ENCODE measurements at regions not wholly inside any gene's neighbourhood (a gene's known extent, or its start where the extent isn't known, plus 50 kb on each side); places are given as distances from the start of the nearest gene placed in this dataset.

DNA sequence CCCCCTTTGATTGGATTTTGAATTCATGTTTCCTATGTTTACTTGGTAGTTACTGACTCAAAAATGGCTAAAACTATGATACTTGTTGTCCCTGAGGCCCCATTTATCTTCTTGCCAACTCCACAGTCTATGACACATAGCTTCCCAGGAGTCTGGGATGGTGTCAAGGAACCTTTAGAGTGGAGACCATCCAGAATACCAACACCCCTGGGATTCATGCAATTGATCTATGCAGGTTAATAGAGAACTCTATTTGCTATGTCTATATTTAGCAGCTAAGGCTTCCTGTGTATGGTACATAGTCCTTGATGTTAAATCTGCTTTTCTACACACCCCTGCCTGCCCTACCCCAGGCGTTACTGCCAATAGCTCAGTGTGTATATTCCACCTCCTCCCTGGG, 218.5 kb upstream of the HDAC4 start:
- no peak for DNase-seq
- Mint-ChIP-seq H3K27ac (no peak overlapping the region), H3K9me3 (peaks cover 28% of the 10 kb centered on the region), H3K4me1 (ENCODE audit: low read depth) (no peaks in the 10 kb centered on the region), H3K36me3 (ENCODE audit: low read depth) (no peaks in the 10 kb centered on the region; the same call in 1 of the 2 replicates), H3K4me3 (no peak overlapping the region), H3K27me3 (ENCODE audit: insufficient read depth) (peaks cover 2% of the 10 kb centered on the region)
- TF ChIP-seq, protein P1, sequence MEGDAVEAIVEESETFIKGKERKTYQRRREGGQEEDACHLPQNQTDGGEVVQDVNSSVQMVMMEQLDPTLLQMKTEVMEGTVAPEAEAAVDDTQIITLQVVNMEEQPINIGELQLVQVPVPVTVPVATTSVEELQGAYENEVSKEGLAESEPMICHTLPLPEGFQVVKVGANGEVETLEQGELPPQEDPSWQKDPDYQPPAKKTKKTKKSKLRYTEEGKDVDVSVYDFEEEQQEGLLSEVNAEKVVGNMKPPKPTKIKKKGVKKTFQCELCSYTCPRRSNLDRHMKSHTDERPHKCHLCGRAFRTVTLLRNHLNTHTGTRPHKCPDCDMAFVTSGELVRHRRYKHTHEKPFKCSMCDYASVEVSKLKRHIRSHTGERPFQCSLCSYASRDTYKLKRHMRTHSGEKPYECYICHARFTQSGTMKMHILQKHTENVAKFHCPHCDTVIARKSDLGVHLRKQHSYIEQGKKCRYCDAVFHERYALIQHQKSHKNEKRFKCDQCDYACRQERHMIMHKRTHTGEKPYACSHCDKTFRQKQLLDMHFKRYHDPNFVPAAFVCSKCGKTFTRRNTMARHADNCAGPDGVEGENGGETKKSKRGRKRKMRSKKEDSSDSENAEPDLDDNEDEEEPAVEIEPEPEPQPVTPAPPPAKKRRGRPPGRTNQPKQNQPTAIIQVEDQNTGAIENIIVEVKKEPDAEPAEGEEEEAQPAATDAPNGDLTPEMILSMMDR (IDR thresholded peaks at IDR 0.05) = no peak

DNA sequence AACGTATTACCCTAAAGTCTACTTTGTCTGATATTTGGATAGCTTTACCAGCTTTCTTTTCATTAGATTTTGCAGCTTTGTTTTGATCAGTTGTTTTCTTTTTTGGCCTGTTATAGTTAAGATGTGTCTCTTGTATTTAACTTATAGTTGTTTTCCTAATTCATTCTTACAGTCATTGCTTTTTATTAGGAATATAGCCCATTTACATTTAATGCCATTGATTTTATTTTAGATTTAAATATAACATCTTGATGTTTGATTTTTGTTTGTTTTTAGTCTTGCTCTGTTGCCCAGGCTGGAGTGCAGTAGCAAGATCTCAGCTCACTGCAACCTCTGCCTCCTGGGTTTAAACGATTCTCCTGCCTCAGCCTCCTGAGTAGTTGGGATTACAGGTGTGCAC, 215.9 kb upstream of the HDAC4 start:
- H3K9me3 Mint-ChIP-seq = peaks cover 21% of the 10 kb centered on the region
- H3K4me3 Mint-ChIP-seq = no peak overlapping the region
- TF ChIP-seq, protein P1 (IDR thresholded peaks at IDR 0.05) = no peak
- no peak overlapping the region for H3K27ac Mint-ChIP-seq
- no peak for DNase-seq
- no peaks in the 10 kb centered on the region for H3K4me1 Mint-ChIP-seq (ENCODE audit: low read depth)
- peaks cover 2% of the 10 kb centered on the region for H3K27me3 Mint-ChIP-seq (ENCODE audit: insufficient read depth)
- no peaks in the 10 kb centered on the region; the same call in 1 of the 2 replicates for H3K36me3 Mint-ChIP-seq (ENCODE audit: low read depth)

DNA sequence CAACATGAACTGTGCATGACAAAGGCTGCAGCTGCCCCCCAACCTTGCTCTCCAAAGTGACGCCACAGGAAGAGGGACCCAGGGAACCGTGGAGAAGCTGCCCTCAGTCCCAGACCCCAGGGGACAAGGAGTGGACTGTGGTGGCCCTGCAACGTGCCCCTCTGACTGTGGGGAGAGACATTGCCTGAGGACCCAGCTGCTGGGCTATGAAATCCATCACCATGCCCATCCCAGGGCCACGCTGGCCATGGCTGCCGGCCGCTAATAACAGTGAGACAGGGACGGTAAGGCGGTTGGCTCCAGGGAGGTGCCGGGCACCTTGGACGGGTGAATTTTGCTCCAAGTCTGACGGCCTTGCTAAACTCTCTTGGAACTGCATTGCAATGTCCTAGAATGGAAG, 211.3 kb upstream of the HDAC4 start:
- H3K27ac Mint-ChIP-seq = no peak overlapping the region
- H3K27me3 Mint-ChIP-seq (ENCODE audit: insufficient read depth) = no peaks in the 10 kb centered on the region; the same call in 1 of the 2 replicates
- H3K36me3 Mint-ChIP-seq (ENCODE audit: low read depth) = peaks cover 7% of the 10 kb centered on the region
- no peak overlapping the region for H3K4me3 Mint-ChIP-seq
- peaks cover 49% of the 10 kb centered on the region for H3K9me3 Mint-ChIP-seq
- H3K4me1 Mint-ChIP-seq (ENCODE audit: low read depth) = no peaks in the 10 kb centered on the region
- DNase-seq = no peak
- TF ChIP-seq, protein P1 (IDR thresholded peaks at IDR 0.05) = no peak

DNA sequence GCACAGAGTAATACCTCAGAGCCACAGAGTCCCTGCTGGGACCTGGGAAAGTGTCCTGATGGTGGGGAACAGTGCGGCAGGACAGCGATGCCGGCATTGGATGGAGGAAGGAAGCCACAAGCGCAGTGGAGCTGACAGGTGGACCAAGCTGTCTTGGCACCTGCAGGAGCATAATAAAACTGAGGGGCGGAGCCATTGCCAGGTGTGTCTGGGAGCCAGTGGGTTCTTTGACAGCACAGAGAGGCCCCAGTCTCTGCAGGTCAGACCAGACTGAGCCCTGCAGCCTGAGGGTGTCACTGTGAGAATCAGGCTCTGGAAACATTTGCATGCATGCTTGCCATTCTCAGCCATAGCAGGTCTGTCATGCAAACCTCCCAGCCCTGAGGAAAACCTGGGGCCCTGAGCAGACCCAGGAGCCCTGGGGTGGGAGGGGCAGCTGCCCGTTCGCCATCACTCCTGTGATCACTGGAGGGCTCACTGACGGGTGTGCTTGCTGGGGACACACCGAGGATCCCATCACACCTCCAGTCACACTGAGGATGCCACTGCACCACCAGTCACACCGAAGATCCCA, 210.5 kb upstream of the HDAC4 start:
- Mint-ChIP-seq H3K27me3 (ENCODE audit: insufficient read depth) (no peaks in the 10 kb centered on the region), H3K4me1 (ENCODE audit: low read depth) (no peaks in the 10 kb centered on the region), H3K27ac (no peak overlapping the region), H3K36me3 (ENCODE audit: low read depth) (peaks cover 7% of the 10 kb centered on the region), H3K9me3 (peaks cover 54% of the 10 kb centered on the region), H3K4me3 (no peak overlapping the region)
- TF ChIP-seq, protein P1 (IDR thresholded peaks at IDR 0.05) = no peak
- DNase-seq = no peak

DNA sequence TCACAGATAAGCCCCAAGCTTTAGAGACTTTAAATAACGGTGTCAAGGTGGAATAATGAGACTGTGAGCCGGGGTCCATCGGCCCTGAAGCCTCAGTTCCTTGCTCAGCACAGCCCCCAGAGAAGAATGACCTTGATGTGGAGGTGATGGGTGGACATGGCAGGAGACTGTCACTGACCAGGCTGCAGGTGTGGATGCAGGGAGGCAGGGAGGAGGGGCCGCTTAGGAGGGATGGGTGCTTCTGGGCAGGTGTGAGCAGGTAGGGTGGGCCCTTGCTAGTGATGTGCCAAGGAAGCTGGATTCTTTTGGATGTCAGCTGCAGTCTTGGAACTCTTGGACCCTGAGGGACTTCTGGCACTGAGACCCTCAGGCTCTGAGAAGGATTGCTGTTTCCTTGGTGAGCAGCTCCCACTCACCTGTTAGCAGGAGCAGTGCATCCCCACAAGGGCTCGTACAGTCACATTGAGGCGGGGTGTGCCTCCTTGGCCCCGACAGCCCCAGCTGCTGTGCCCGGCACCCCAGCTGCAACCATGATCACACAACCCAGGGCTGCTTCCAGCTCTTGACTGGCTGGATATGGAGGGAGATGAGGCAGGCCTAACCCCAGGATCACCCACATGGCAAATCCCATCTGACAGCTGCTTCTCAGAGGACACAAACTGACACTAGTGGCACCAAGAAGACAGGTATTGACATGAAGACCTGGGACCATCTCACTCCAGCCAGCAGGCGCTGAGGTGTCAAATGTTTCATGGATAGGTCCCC, 209.8 kb upstream of the HDAC4 start:
- H3K27me3 Mint-ChIP-seq (ENCODE audit: insufficient read depth) = no peaks in the 10 kb centered on the region

More for the DNA sequence above, 209.8 kb upstream of the HDAC4 start:
- peaks cover 54% of the 10 kb centered on the region for H3K9me3 Mint-ChIP-seq
- DNase-seq = no peak
- H3K4me1 Mint-ChIP-seq (ENCODE audit: low read depth) = no peaks in the 10 kb centered on the region
- H3K4me3 Mint-ChIP-seq = no peak overlapping the region
- H3K27ac Mint-ChIP-seq = no peak overlapping the region
- peaks cover 7% of the 10 kb centered on the region for H3K36me3 Mint-ChIP-seq (ENCODE audit: low read depth)
- TF ChIP-seq, protein P1 (IDR thresholded peaks at IDR 0.05) = no peak

All from HFFc6 (cell line).